ENCODE measurements at regions not wholly inside any gene's neighbourhood (a gene's known extent, or its start where the extent isn't known, plus 50 kb on each side); places are given as distances from the start of the nearest gene placed in this dataset.

DNA sequence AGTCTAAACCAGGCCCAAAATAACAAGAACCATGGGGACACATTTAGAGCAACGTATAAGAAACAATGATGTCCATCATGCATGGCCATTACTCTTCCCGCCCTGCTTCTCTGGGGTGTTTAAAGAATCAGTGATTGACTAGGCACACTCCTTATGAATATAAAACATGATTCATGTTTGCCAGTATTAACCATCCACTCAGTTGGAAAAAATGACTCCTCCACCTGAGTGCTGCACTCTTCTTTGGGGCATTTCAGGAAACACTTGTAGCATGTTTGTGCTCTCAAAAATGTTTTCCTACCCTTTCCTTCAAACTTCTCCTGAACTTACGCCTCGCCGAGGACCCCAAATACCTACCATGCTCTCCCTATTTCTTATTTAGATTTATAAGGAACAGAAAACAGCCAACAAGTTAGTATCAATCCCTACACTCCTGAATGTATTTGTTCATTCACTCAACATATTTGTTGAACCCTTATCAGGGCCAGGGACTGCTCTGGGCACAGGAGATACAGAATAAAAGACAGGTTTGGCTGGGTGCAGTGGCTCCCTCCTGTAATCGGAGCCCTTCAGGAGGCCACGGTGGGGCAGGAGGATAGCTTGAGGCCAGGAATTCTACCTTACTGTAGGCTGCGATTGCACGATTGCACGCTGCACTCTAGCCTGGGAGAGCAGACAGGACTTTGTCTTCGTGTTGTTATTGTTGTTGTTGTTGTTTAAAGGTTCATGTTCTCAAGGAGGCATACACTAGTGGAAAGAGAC is 137.0 kb downstream of the TMCO5A start:
- no peak for DNase-seq
- TF ChIP-seq, protein P1, sequence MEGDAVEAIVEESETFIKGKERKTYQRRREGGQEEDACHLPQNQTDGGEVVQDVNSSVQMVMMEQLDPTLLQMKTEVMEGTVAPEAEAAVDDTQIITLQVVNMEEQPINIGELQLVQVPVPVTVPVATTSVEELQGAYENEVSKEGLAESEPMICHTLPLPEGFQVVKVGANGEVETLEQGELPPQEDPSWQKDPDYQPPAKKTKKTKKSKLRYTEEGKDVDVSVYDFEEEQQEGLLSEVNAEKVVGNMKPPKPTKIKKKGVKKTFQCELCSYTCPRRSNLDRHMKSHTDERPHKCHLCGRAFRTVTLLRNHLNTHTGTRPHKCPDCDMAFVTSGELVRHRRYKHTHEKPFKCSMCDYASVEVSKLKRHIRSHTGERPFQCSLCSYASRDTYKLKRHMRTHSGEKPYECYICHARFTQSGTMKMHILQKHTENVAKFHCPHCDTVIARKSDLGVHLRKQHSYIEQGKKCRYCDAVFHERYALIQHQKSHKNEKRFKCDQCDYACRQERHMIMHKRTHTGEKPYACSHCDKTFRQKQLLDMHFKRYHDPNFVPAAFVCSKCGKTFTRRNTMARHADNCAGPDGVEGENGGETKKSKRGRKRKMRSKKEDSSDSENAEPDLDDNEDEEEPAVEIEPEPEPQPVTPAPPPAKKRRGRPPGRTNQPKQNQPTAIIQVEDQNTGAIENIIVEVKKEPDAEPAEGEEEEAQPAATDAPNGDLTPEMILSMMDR (IDR thresholded peaks at IDR 0.05), result no peak
- Histone ChIP-seq H3K36me3 (no peaks in the 10 kb centered on the region), H3K27ac (peak overlapping the region; percentile 85 to 90), H3K9me3 (no peaks in the 10 kb centered on the region), H3K4me3 (no peak overlapping the region), H3K4me1 (peaks cover 0 to 36% (median 21%) of the 10 kb centered on the region in 4 donors), H3K27me3 (no peaks in the 10 kb centered on the region)
- intact Hi-C loops (cut with DNase I; ENCODE audit: low total_unique reads), result no loop called here

DNA sequence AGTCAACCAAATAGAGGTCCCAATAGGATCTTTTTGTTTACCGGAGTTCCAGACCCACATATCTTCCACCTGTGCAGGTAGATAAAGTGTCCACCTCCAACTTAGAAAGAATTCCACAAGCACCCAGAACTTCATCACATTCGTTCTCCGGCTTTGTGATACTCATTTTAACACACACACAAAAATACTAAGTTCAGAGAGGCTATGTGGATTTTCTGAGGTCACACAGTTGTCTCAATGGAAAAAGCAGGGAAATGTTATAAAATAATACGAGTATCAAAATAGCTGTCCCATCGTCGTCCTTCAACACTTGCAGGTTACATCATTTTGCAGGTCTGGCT is 137.5 kb downstream of the TMCO5A start:
- Histone ChIP-seq H3K4me3 (peak overlapping the region; percentile 67 to 76), H3K36me3 (no peaks in the 10 kb centered on the region)

DNA sequence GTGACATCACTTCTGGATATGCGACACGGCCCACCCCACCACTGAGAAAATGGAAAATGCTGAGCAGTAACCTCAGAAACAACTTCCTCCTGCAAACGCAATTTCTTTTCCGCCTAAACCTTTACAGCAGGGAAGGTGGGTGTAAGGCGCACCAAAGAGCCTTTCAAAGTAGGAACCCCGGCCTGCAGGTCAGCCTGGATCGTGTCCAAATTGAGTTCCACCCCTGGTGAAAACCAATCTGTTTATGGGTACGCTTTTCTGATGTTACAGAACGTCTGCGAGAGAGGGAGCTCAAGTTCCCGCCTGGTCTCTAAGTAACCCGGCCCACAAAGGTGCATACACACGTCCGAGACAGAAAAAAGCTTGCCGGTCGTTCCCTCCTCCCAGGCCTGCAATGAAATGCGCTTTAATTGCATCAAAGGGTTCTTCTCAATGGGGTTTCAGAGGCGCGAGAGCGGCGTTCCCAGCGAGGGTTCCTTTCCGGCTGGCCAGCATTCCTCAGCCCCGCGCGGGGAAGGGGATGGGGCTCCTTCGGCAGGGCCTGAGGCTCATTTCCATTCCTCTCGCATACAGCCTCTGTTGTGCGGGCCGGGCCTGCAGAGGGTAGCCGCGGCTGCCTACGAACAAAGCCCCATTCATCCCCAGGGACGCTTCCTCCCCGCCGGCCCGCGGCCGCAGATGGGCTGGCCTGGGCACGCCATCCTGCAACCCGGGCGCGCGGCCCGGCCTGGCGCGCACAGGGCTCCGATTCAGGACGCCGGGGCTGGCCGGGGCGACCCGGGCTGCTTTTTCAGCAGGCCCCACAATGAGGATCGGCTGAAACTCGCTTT is 138.1 kb downstream of the TMCO5A start:
- H3K4me1 ChIP-seq, result peaks cover 0 to 36% (median 21%) of the 10 kb centered on the region in 4 donors
- H3K9me3 ChIP-seq, result no peaks in the 10 kb centered on the region
- H3K27ac ChIP-seq, result peak overlapping the region; percentile 85 to 90
- DNase-seq, result peak; percentile 52 to 82
- TF ChIP-seq, protein P1 (IDR thresholded peaks at IDR 0.05), result no peak
- no peaks in the 10 kb centered on the region for H3K27me3 ChIP-seq
- intact Hi-C loops (cut with DNase I; ENCODE audit: low total_unique reads), result no loop called here
- H3K36me3 ChIP-seq, result no peaks in the 10 kb centered on the region
- H3K4me3 ChIP-seq, result peak overlapping the region; percentile 67 to 76

More for the DNA sequence above, 137.5 kb downstream of the TMCO5A start:
- DNase-seq, result no peak
- Histone ChIP-seq H3K9me3 (no peaks in the 10 kb centered on the region), H3K4me1 (peaks cover 0 to 36% (median 21%) of the 10 kb centered on the region in 4 donors), H3K27ac (peak overlapping the region; percentile 85 to 90), H3K27me3 (no peaks in the 10 kb centered on the region)
- intact Hi-C loops (cut with DNase I; ENCODE audit: low total_unique reads), result no loop called here
- TF ChIP-seq, protein P1 (IDR thresholded peaks at IDR 0.05), result no peak

DNA sequence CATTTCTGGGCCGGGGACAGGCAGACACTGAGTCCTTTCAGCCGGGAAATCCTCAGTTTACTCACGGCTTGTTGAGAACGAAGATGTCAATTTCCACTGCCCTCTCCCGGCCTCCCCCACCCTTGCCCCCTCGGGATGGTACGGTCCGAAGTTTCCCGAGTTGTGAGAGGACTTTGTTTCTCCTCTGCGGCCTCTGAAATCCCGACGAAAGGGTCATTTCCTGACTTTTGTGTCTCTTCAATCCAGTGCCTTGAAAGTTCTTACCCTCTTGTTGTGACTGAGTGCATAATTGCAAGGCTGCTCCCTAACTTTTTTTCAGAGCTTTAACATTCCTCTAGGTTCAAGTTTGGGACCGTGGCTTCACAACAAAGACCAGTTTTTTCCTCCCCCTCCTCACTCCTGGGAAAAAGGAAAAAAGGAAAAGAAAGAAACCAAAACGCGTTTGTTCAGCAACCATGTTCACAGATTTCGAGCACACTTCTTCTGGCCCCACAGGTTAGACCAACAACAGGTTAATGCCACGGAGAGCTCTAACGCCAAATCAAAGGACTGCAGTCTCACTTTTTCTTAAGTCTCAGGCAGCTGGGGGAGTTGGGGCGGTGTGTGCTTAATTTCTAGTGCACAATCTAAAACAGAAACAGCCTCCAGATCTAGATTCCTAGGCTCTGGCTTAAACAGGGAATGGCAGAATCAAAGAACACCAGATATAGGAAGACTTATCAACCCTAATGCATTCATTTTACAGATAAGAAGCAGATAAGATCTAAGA is 138.9 kb downstream of the TMCO5A start:
- peak overlapping the region; percentile 67 to 76 for H3K4me3 ChIP-seq
- TF ChIP-seq, protein P1 (IDR thresholded peaks at IDR 0.05), result no peak
- peak overlapping the region; percentile 85 to 90 for H3K27ac ChIP-seq
- peaks cover 0 to 36% (median 21%) of the 10 kb centered on the region in 4 donors for H3K4me1 ChIP-seq
- peak in 1 of 2 donors; percentile 32 for DNase-seq
- intact Hi-C loops (cut with DNase I; ENCODE audit: low total_unique reads), result no loop called here
- H3K27me3 ChIP-seq, result no peaks in the 10 kb centered on the region
- no peaks in the 10 kb centered on the region for H3K36me3 ChIP-seq
- H3K9me3 ChIP-seq, result no peaks in the 10 kb centered on the region

DNA sequence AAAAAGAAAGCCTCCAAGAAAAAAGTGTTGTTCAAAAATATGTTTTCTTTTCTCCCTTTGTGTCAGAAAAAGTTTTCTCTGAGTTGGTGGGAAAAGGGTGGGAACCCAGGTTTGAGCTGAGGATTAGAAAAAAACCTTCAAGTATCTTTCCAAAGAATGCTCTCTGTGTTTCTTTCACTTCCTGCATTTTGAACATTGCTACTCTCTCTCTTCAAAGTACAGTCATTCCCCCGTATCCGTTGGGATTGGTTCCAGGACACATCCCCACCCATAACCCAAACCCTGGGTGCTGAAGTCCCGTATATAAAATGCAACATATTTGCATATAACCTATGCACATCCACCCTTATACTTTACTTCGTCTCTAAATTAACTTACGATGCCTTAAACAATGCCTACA is 139.6 kb downstream of the TMCO5A start:
- TF ChIP-seq, protein P1 (IDR thresholded peaks at IDR 0.05), result no peak
- no peaks in the 10 kb centered on the region for H3K9me3 ChIP-seq
- H3K4me1 ChIP-seq, result peaks cover 0 to 30% (median 17%) of the 10 kb centered on the region in 4 donors
- intact Hi-C loops (cut with DNase I; ENCODE audit: low total_unique reads), result no loop called here
- H3K4me3 ChIP-seq, result no peak overlapping the region
- H3K36me3 ChIP-seq, result no peaks in the 10 kb centered on the region
- no peak for DNase-seq
- no peaks in the 10 kb centered on the region for H3K27me3 ChIP-seq
- peak overlapping the region; percentile 85 to 90 for H3K27ac ChIP-seq
